KMS-11 (cell line): ENCODE measurements at regions not wholly inside any gene's neighbourhood (a gene's known extent, or its start where the extent isn't known, plus 50 kb on each side); places are given as distances from the start of the nearest gene placed in this dataset.

ENCODE experiments used
- H2AFZ ChIP-seq: fragments of 200-600 bp; sonication (generic); 2 replicates; pipeline ENCODE4 v1.6.1; 2016; ENCODE audit warnings: antibody characterized with exemption, mixed run types, low read depth
- H3K27ac ChIP-seq: fragments of 200-600 bp; sonication (generic); 2 replicates; pipeline ENCODE4 v1.6.1; 2016; ENCODE audit warnings: mild to moderate bottlenecking, mixed run types
- H3K27me3 ChIP-seq: fragments of 200-600 bp; sonication (generic); 2 replicates; pipeline ENCODE4 v1.6.1; 2017; ENCODE audit warnings: mild to moderate bottlenecking, low read depth, mixed run types, moderate library complexity; ENCODE audit not compliant: insufficient read depth
- H3K36me3 ChIP-seq: fragments of 200-600 bp; sonication (generic); 2 replicates; pipeline ENCODE4 v1.6.1; 2017; ENCODE audit warnings: mild to moderate bottlenecking, mixed run types; ENCODE audit not compliant: insufficient read depth
- H3K4me1 ChIP-seq: fragments of 200-600 bp; sonication (generic); 2 replicates; pipeline ENCODE4 v1.6.1; 2016; ENCODE audit warnings: mild to moderate bottlenecking, low read depth, mixed run types; ENCODE audit not compliant: poor library complexity, severe bottlenecking
- H3K4me2 ChIP-seq: fragments of 200-600 bp; sonication (generic); 2 replicates; pipeline ENCODE4 v1.7.0; 2016; ENCODE audit warnings: mild to moderate bottlenecking, mixed run types
- H3K4me3 ChIP-seq: fragments of 200-600 bp; sonication (generic); IDR thresholded peaks from 2 replicates; pipeline ENCODE4 v1.6.1; 2017; ENCODE audit warnings: low read depth, low read length, mixed read lengths; ENCODE audit not compliant: insufficient read depth
- H3K79me2 ChIP-seq: fragments of 200-600 bp; sonication (generic); 2 replicates; pipeline ENCODE4 v1.6.1; 2016; ENCODE audit warnings: low read depth, mixed run types; ENCODE audit not compliant: insufficient read depth
- H3K9ac ChIP-seq: fragments of 200-600 bp; sonication (generic); 2 replicates; pipeline ENCODE4 v1.6.1; 2016; ENCODE audit warnings: mild to moderate bottlenecking, mixed run types
- H4K20me1 ChIP-seq: fragments of 200-600 bp; sonication (generic); 2 replicates; pipeline ENCODE4 v1.6.1; 2016; ENCODE audit warnings: mild to moderate bottlenecking, mixed run types; ENCODE audit not compliant: insufficient read depth
- CTCF ChIP-seq: fragments of 200-600 bp; sonication (generic); conservative IDR thresholded peaks from 2 replicates; pipeline ENCODE4 v1.6.1; 2017; ENCODE audit warnings: low read depth, mild to moderate bottlenecking, antibody characterized with exemption, low read length, moderate library complexity, mixed read lengths

- H3K9ac ChIP-seq, result no peak overlapping the region
- no peak for TF ChIP-seq CTCF
- H3K36me3 ChIP-seq, result no peaks in the 10 kb centered on the region
- H3K4me3 ChIP-seq, result no peak overlapping the region
- H4K20me1 ChIP-seq, result no peaks in the 10 kb centered on the region
- no peak overlapping the region for H3K27ac ChIP-seq
- no peak overlapping the region for H3K4me2 ChIP-seq
- no peaks in the 10 kb centered on the region for H3K27me3 ChIP-seq
- H3K79me2 ChIP-seq, result no peaks in the 10 kb centered on the region
- no peak overlapping the region for H2AFZ ChIP-seq
- H3K4me1 ChIP-seq, result no peaks in the 10 kb centered on the region
Observed at GRCh38 chr20:40468759-40469158, 220.3 kb downstream of the MAFB start.

- Histone ChIP-seq H2AFZ (no peak overlapping the region), H3K4me1 (no peaks in the 10 kb centered on the region), H3K4me2 (no peak overlapping the region), H3K27me3 (no peaks in the 10 kb centered on the region), H3K4me3 (no peak overlapping the region), H3K27ac (no peak overlapping the region), H4K20me1 (no peaks in the 10 kb centered on the region), H3K9ac (no peak overlapping the region), H3K36me3 (no peaks in the 10 kb centered on the region), H3K79me2 (no peaks in the 10 kb centered on the region)
- TF ChIP-seq CTCF, result no peak
Observed at GRCh38 chr20:40467703-40468411, 221.2 kb downstream of the MAFB start.

DNA sequence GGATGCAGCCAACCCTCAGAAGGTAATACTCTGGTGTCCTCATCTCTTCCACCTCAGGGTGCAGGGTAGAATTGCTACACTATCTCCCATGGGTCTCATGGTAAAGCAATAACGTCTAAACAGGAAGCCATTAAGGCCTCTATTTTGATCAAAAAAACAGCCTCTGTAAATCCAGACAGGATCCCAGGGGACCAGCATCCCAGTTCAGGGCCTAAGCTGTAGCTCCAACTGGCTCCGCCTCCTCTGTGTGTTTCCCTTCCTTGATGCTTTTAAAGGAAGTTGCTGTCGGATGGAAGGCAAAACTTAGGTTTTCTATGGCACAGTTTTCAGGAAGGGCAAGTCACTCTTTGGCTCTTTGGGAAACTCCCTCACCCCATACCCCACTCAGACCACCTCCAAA lies 222.0 kb downstream of the MAFB start:
- H3K36me3 ChIP-seq, result no peaks in the 10 kb centered on the region
- no peaks in the 10 kb centered on the region for H3K79me2 ChIP-seq
- H3K4me3 ChIP-seq, result no peak overlapping the region
- TF ChIP-seq CTCF, result no peak
- H4K20me1 ChIP-seq, result no peaks in the 10 kb centered on the region
- no peak overlapping the region for H3K4me2 ChIP-seq
- no peaks in the 10 kb centered on the region for H3K4me1 ChIP-seq
- H3K9ac ChIP-seq, result no peak overlapping the region
- no peaks in the 10 kb centered on the region for H3K27me3 ChIP-seq
- no peak overlapping the region for H3K27ac ChIP-seq
- no peak overlapping the region for H2AFZ ChIP-seq

- H3K4me3 ChIP-seq, result no peak overlapping the region
- no peak overlapping the region for H2AFZ ChIP-seq
- H3K79me2 ChIP-seq, result no peaks in the 10 kb centered on the region
- H3K9ac ChIP-seq, result no peak overlapping the region
- H3K4me2 ChIP-seq, result no peak overlapping the region
- H3K4me1 ChIP-seq, result no peaks in the 10 kb centered on the region
- H3K27ac ChIP-seq, result no peak overlapping the region
- no peaks in the 10 kb centered on the region for H4K20me1 ChIP-seq
- no peaks in the 10 kb centered on the region for H3K27me3 ChIP-seq
- TF ChIP-seq CTCF, result no peak
- H3K36me3 ChIP-seq, result no peaks in the 10 kb centered on the region
Observed at GRCh38 chr20:40464731-40465208, 224.3 kb downstream of the MAFB start.
